Skeletal muscle cell (primary cell): ENCODE measurements at regions not wholly inside any gene's neighbourhood (a gene's known extent, or its start where the extent isn't known, plus 50 kb on each side); places are given as distances from the start of the nearest gene placed in this dataset.
"Not testable (repeated sequence)": the region's sequence is repeated elsewhere in the genome, so short reads cannot be mapped to it uniquely, and the experiment has no call there.

Experiments
- DNase-seq: peaks from one replicate; pipeline ENCODE4 v3.0.0-alpha.2; 2010; ENCODE audit warnings: low read depth
- H3K4me3 ChIP-seq: 2 replicates; pipeline ENCODE4 v1.5.1; 2011; ENCODE audit warnings: low read depth, mild to moderate bottlenecking, control low read depth, low read length, moderate library complexity

DNA sequence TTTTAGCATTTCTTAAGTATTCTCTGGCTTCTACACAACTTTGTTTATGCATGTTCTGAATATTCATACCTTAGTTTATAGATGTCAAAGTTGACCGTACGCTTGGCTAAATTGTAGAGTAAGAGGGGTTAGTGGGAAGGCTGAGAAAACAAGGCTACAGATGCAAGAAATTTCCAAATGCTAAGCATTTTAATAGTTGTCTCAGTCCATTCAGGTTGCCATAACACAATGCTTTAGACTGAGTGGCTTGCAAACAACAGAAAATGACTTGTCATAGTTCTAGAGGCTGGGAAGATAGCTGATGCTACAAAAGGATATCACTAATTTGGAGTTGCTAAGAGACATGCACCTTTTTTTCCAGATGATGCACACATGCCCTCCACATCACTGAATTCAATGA is 53.0 kb upstream of the C1QTNF3 start:
- not testable (repeated sequence) for H3K4me3 ChIP-seq, DNase-seq

- DNase-seq, H3K4me3 ChIP-seq: not testable (repeated sequence)
Measured at GRCh38 chr5:34099891-34100290, 56.9 kb upstream of the C1QTNF3 start.

DNA sequence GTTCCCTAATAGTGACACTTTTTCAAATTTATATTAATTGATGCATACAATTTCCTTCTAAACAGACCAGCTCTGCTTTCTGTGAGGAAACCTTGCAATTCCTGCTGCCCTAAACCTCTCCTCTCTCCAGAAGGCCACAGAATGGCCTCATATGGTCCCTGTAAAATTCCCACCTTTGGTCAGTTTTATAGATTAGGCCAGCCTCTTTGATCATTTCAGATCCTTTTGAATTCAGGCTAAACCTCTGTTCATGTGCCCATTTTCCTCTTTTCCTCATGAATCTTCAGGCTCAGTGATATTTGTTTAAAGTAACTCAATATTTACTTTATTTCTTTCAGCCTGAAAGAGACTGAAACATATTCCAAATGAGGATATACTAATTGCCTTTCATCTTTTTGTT is 58.6 kb upstream of the C1QTNF3 start:
- DNase-seq, H3K4me3 ChIP-seq: not testable (repeated sequence)

GRCh38 chr5:34108897-34109296 is 65.9 kb upstream of the C1QTNF3 start:
- H3K4me3 ChIP-seq, DNase-seq: not testable (repeated sequence)

GRCh38 chr5:34124280-34124679 is 81.3 kb upstream of the C1QTNF3 start:
- DNase-seq, H3K4me3 ChIP-seq: not testable (repeated sequence)

- DNase-seq, H3K4me3 ChIP-seq: not testable (repeated sequence)
Measured at GRCh38 chr5:34125354-34125753, 82.3 kb upstream of the C1QTNF3 start.

DNA sequence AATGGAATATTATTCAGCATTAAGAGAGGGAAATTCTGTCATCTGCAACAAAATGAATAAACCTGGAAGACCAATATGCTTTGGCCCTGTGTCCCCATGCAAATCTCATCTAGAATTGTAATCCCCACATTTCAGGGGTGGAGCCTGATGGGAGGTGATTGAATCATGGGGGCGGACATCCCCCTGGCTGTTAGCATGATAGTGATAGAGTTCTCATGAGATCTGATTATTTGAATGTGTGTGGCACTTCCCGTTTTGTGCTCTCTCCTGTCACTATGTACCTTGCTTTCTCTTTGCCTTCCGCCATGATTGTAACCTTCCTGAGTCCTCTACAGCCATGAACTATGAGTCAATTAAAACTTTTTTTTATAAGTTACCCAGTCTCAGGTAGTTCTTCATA is 83.7 kb upstream of the C1QTNF3 start:
- not testable (repeated sequence) for H3K4me3 ChIP-seq, DNase-seq

DNA sequence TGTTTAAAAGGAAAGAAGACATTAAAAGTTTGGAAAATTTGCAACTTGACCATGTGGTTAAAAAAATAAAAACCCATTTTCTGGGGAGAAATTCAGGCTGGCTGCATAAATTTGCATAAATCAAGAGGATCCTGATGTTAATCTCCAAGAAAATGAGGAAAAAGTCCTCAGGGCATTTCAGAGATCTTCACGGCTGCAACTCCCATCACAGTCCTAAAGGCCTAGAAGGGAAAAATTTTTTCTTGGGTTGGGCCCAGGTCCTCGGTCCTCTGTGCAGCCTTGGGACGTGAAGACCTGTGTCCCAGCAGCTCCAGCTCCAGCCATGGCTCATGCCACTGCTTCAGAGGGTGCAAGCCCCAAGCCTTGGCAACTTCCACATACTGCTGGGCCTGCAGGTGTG is 84.8 kb upstream of the C1QTNF3 start:
- not testable (repeated sequence) for H3K4me3 ChIP-seq, DNase-seq

- not testable (repeated sequence) for H3K4me3 ChIP-seq, DNase-seq
Measured at GRCh38 chr5:34128890-34129289, 85.9 kb upstream of the C1QTNF3 start.

DNA sequence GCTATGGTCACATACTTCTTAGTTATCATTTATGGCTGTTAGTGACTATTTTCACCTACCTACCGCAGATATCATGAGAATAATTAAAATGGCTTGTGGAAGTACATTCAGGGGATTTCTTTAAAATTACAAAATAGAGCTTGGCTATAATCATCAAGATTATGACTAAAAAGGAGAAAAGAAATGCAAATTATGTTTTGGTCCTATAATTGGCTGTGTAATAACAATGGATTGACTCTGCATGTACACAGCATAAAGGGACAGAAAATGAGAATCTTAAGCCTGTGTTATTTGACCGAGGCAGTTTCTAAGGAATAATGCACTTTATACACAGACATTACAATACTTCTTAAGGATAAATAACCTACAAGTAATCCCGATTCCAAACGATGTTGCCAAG is 112.0 kb upstream of the C1QTNF3 start:
- not testable (repeated sequence) for H3K4me3 ChIP-seq, DNase-seq

GRCh38 chr5:34156703-34157414 is 113.8 kb upstream of the C1QTNF3 start:
- peak; percentile 16 for DNase-seq
- not testable (repeated sequence) for H3K4me3 ChIP-seq

- not testable (repeated sequence) for DNase-seq, H3K4me3 ChIP-seq
Measured at GRCh38 chr5:34160904-34161303, 117.9 kb upstream of the C1QTNF3 start.

DNA sequence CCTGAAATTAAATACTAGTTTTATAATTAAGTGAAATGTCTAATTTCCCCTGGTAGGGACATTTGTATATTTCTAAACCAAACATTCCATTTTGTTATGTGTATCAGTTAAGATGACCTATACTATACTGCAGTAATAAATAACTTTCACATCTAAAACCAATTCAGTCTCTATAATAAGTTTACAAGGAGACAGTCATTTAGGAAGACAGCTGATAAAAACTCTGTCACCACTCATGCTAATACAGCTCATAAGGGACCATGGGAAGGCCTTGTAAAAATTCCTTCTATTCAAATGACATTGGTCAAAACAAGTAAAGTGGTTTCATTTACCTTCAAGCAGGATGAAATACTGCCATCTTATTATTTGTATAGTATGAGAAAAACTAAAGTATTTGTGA is 128.4 kb upstream of the C1QTNF3 start:
- H3K4me3 ChIP-seq, DNase-seq: not testable (repeated sequence)

- DNase-seq, H3K4me3 ChIP-seq: not testable (repeated sequence)
Measured at GRCh38 chr5:34179453-34180190, 136.6 kb upstream of the C1QTNF3 start.

- not testable (repeated sequence) for H3K4me3 ChIP-seq, DNase-seq
Measured at GRCh38 chr5:34180225-34180624, 137.2 kb upstream of the C1QTNF3 start.

- DNase-seq, H3K4me3 ChIP-seq: not testable (repeated sequence)
Measured at GRCh38 chr5:34180940-34181614, 138.1 kb upstream of the C1QTNF3 start.

DNA sequence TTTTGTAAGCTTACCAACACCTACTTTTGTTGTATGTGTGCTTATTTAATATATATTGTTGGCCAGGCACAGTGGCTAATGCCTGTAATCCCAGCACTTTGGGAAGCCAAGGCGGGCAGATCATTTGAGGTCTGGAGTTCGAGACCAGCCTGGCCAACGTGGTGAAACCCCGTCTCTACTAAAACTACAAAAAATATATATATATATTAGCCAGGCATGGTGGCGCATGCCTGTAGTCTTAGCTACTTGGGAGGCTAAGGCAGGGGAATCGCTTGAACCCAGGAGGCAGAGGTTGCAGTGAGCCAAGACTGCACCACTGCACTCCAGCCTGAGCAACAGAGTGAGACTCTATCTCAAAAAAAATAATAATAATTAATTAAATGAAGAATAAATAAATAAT is 142.0 kb upstream of the C1QTNF3 start:
- H3K4me3 ChIP-seq, DNase-seq: not testable (repeated sequence)

GRCh38 chr5:34185572-34185971 is 142.6 kb upstream of the C1QTNF3 start:
- not testable (repeated sequence) for H3K4me3 ChIP-seq, DNase-seq

GRCh38 chr5:34186108-34186507 is 143.1 kb upstream of the C1QTNF3 start:
- not testable (repeated sequence) for DNase-seq, H3K4me3 ChIP-seq

DNA sequence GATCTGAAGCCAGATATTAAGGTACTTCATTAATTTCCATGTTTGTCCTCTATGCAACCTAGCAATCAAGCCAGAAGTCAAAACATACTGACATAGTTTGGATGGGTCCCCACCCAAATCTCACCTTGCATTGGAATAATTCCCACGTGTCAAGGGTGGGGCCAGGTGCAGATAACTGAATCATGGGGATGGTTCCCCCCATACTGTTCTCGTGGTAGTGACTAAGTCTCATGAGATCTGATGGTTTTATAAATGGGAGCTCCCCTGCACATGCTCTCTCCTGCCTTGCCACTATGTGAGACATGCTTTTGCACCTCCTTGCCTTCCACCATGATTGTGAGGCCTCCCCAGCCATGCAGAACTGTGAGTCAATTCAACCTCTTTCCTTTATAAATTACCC is 143.9 kb upstream of the C1QTNF3 start:
- DNase-seq, H3K4me3 ChIP-seq: not testable (repeated sequence)
